ENCODE measurements at regions not wholly inside any gene's neighbourhood (a gene's known extent, or its start where the extent isn't known, plus 50 kb on each side); places are given as distances from the start of the nearest gene placed in this dataset.

- no peak for TF ChIP-seq CTCF (conservative IDR thresholded peaks at IDR 0.05)
- no peak for TF ChIP-seq EZH2 (IDR thresholded peaks at IDR 0.05; ENCODE audit: low read depth)
These were observed 61.1 kb upstream of the RAPH1 start for GRCh38 chr2:203596183-203596582.

All from PC-9 (cell line).